ENCODE measurements at regions not wholly inside any gene's neighbourhood (a gene's known extent, or its start where the extent isn't known, plus 50 kb on each side); places are given as distances from the start of the nearest gene placed in this dataset.

- TF ChIP-seq CTCF (IDR thresholded peaks at IDR 0.05; ENCODE audit: low read depth, low read length), result no peak
- DNase-seq (ENCODE audit: extremely low read depth, low read depth), result no peak
Measured at GRCh38 chr2:239905884-239906654, 119.1 kb downstream of the NDUFA10 start.

GRCh38 chr2:239905306-239905705, 119.8 kb downstream of the NDUFA10 start:
- TF ChIP-seq CTCF (IDR thresholded peaks at IDR 0.05; ENCODE audit: low read depth, low read length), result no peak
- DNase-seq (ENCODE audit: extremely low read depth, low read depth), result no peak

- DNase-seq (ENCODE audit: extremely low read depth, low read depth), result no peak
- no peak for TF ChIP-seq CTCF (IDR thresholded peaks at IDR 0.05; ENCODE audit: low read depth, low read length)
Measured at GRCh38 chr2:239904496-239904895, 120.6 kb downstream of the NDUFA10 start.

GRCh38 chr2:239903803-239904202, 121.3 kb downstream of the NDUFA10 start:
- no peak for DNase-seq (ENCODE audit: extremely low read depth, low read depth)
- TF ChIP-seq CTCF (IDR thresholded peaks at IDR 0.05; ENCODE audit: low read depth, low read length), result no peak

- no peak for TF ChIP-seq CTCF (IDR thresholded peaks at IDR 0.05; ENCODE audit: low read depth, low read length)
- DNase-seq (ENCODE audit: extremely low read depth, low read depth), result no peak
Measured at GRCh38 chr2:239903210-239903609, 121.9 kb downstream of the NDUFA10 start.

- no peak for TF ChIP-seq CTCF (IDR thresholded peaks at IDR 0.05; ENCODE audit: low read depth, low read length)
- DNase-seq (ENCODE audit: extremely low read depth, low read depth), result no peak
Measured at GRCh38 chr2:239902749-239903201, 122.4 kb downstream of the NDUFA10 start.

- TF ChIP-seq CTCF (IDR thresholded peaks at IDR 0.05; ENCODE audit: low read depth, low read length), result no peak
- no peak for DNase-seq (ENCODE audit: extremely low read depth, low read depth)
Measured at GRCh38 chr2:239898292-239898925, 126.7 kb downstream of the NDUFA10 start.
